Neural cell (in vitro differentiated cells): ENCODE measurements at regions not wholly inside any gene's neighbourhood (a gene's known extent, or its start where the extent isn't known, plus 50 kb on each side); places are given as distances from the start of the nearest gene placed in this dataset.

ENCODE experiments used
- H2AFZ ChIP-seq: fragments of 200-600, 300-800 bp; sonication (generic), shearing (Covaris generic); 2 replicates; pipeline ENCODE4 v1.6.0; 2014; ENCODE audit warnings: low read depth, mild to moderate bottlenecking, antibody characterized with exemption, low read length, moderate library complexity
- H3F3A ChIP-seq: fragments of 200-600 bp; shearing (Covaris generic); 2 replicates; pipeline ENCODE4 v1.6.1; 2016; ENCODE audit warnings: mild to moderate bottlenecking, moderate library complexity, mixed read lengths, antibody characterized with exemption, low read length; ENCODE audit not compliant: insufficient read depth, poor library complexity, severe bottlenecking
- H3K27ac ChIP-seq: fragments of 200-600, 300-800 bp; sonication (generic), shearing (Covaris generic); 2 replicates; pipeline ENCODE4 v1.5.1; 2014; ENCODE audit warnings: mild to moderate bottlenecking, low read length, moderate library complexity
- H3K27me3 ChIP-seq: fragments of 300-800, 200-600 bp; sonication (generic), shearing (Covaris generic); 2 replicates; pipeline ENCODE4 v1.6.0; 2014; ENCODE audit warnings: mild to moderate bottlenecking, low read depth, low read length, moderate library complexity; ENCODE audit not compliant: insufficient read depth
- H3K36me3 ChIP-seq: fragments of 300-800, 200-600 bp; sonication (generic), shearing (Covaris generic); 2 replicates; pipeline ENCODE4 v1.5.1; 2014; ENCODE audit warnings: mild to moderate bottlenecking, antibody characterized with exemption, low read length, moderate library complexity; ENCODE audit not compliant: insufficient read depth
- H3K4me2 ChIP-seq: fragments of 300-800, 200-600 bp; sonication (generic), shearing (Covaris generic); 2 replicates; pipeline ENCODE4 v1.6.0; 2014; ENCODE audit warnings: mild to moderate bottlenecking, low read length
- H3K4me3 ChIP-seq: fragments of 300-800, 200-600 bp; sonication (generic), shearing (Covaris generic); 2 replicates; pipeline ENCODE4 v1.5.1; 2014; ENCODE audit warnings: mild to moderate bottlenecking, low read length, moderate library complexity
- H3K79me2 ChIP-seq: fragments of 200-600 bp; shearing (Covaris generic); replicated peaks from 2 replicates; pipeline ENCODE4 v1.6.0; 2014; ENCODE audit warnings: mild to moderate bottlenecking, low read length, moderate library complexity; ENCODE audit not compliant: insufficient read depth
- H3K9ac ChIP-seq: fragments of 300-800, 200-600 bp; sonication (generic), shearing (Covaris generic); 2 replicates; pipeline ENCODE4 v1.6.1; 2016; ENCODE audit warnings: mild to moderate bottlenecking, low read length, mixed read lengths
- H3K9me2 ChIP-seq: fragments of 200-600 bp; shearing (Covaris generic); 2 replicates; pipeline ENCODE4 v1.6.1; 2016; ENCODE audit warnings: mild to moderate bottlenecking, low read length, mixed read lengths; ENCODE audit not compliant: insufficient read depth
- H3K9me3 ChIP-seq: fragments of 200-600, 300-800 bp; sonication (generic), shearing (Covaris generic); 2 replicates; pipeline ENCODE4 v1.6.1; 2016; ENCODE audit warnings: mild to moderate bottlenecking, mixed run types, low read length, moderate library complexity, mixed read lengths
- H4K20me1 ChIP-seq: fragments of 200-600 bp; shearing (Covaris generic); 2 replicates; pipeline ENCODE4 v1.6.1; 2016; ENCODE audit warnings: mild to moderate bottlenecking, mixed run types; ENCODE audit not compliant: insufficient read depth
- EP300 ChIP-seq: fragments of 450-650 bp; conservative IDR thresholded peaks from 2 replicates; pipeline ENCODE4 v1.6.1; 2014; ENCODE audit warnings: antibody characterized with exemption, mild to moderate bottlenecking, moderate library complexity; ENCODE audit not compliant: poor library complexity, severe bottlenecking
- EZH2 ChIP-seq: fragments of 200-600, 300-800 bp; shearing (Covaris generic), sonication (generic); IDR thresholded peaks from 2 replicates; pipeline ENCODE4 v1.6.1; 2014; ENCODE audit warnings: antibody characterized with exemption, low read length, borderline replicate concordance, mild to moderate bottlenecking; ENCODE audit not compliant: insufficient read depth, poor library complexity, severe bottlenecking
- MXI1 ChIP-seq: fragments of 450-650 bp; conservative IDR thresholded peaks from 2 replicates; pipeline ENCODE4 v1.6.1; 2014; ENCODE audit warnings: antibody characterized with exemption, mild to moderate bottlenecking; ENCODE audit not compliant: poor library complexity, severe bottlenecking
- POLR2AphosphoS5 ChIP-seq: IDR thresholded peaks from 2 replicates; pipeline ENCODE4 v1.6.1; 2012
- RAD21 ChIP-seq: fragments of 450-650 bp; conservative IDR thresholded peaks from 2 replicates; pipeline ENCODE4 v1.6.1; 2014; ENCODE audit warnings: antibody characterized with exemption, mild to moderate bottlenecking, moderate library complexity
- SMC3 ChIP-seq: fragments of 450-650 bp; conservative IDR thresholded peaks from 2 replicates; pipeline ENCODE4 v1.6.1; 2014; ENCODE audit warnings: antibody characterized with exemption, mild to moderate bottlenecking, moderate library complexity; ENCODE audit not compliant: poor library complexity
- TAF1 ChIP-seq: IDR thresholded peaks from 2 replicates; pipeline ENCODE4 v1.6.1; 2012; ENCODE audit warnings: low read depth
- TF ChIP-seq, protein P1 (sequence below): fragments of 450-650 bp; IDR thresholded peaks from 2 replicates; pipeline ENCODE4 v1.5.1; 2014; ENCODE audit warnings: antibody characterized with exemption, mild to moderate bottlenecking, moderate library complexity; ENCODE audit not compliant: poor library complexity, severe bottlenecking
- TF ChIP-seq, protein P2 (sequence below): IDR thresholded peaks from 2 replicates; pipeline ENCODE4 v1.6.1; 2012; ENCODE audit warnings: borderline replicate concordance

DNA sequence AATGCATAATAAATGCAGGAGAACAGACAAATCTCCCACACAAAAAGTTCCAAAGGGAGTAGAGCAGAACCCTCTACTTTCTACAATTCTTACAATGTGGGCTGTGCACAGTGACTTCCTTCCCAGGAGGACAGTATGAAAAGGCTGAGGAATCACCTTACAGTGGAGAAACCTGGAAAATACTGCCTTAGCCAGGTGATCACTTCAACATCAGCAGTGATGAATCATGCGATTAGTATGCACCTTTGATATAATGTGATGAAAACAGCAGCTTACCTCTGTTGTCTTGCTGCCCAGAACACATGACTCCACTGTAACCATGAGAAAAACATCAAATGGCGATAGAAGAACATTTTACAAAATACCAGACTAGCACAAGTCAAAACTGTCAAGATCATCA, 329.7 kb upstream of the POM121L12 start:
- H3K9me2 ChIP-seq: no peaks in the 10 kb centered on the region
- no peaks in the 10 kb centered on the region for H3K27me3 ChIP-seq
- no peaks in the 10 kb centered on the region for H3F3A ChIP-seq
- no peak overlapping the region for H3K4me3 ChIP-seq
- no peaks in the 10 kb centered on the region for H3K79me2 ChIP-seq
- no peak overlapping the region for H3K27ac ChIP-seq
- H2AFZ ChIP-seq: no peak overlapping the region
- H3K4me2 ChIP-seq: no peak overlapping the region
- H3K36me3 ChIP-seq: no peaks in the 10 kb centered on the region
- no peak for TF ChIP-seq MXI1
- TF ChIP-seq, protein P1, sequence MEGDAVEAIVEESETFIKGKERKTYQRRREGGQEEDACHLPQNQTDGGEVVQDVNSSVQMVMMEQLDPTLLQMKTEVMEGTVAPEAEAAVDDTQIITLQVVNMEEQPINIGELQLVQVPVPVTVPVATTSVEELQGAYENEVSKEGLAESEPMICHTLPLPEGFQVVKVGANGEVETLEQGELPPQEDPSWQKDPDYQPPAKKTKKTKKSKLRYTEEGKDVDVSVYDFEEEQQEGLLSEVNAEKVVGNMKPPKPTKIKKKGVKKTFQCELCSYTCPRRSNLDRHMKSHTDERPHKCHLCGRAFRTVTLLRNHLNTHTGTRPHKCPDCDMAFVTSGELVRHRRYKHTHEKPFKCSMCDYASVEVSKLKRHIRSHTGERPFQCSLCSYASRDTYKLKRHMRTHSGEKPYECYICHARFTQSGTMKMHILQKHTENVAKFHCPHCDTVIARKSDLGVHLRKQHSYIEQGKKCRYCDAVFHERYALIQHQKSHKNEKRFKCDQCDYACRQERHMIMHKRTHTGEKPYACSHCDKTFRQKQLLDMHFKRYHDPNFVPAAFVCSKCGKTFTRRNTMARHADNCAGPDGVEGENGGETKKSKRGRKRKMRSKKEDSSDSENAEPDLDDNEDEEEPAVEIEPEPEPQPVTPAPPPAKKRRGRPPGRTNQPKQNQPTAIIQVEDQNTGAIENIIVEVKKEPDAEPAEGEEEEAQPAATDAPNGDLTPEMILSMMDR: no peak
- no peak for TF ChIP-seq EP300
- no peak for TF ChIP-seq RAD21
- TF ChIP-seq EZH2: no peak
- no peak for TF ChIP-seq SMC3
- TF ChIP-seq POLR2AphosphoS5: no peak
- TF ChIP-seq, protein P2, sequence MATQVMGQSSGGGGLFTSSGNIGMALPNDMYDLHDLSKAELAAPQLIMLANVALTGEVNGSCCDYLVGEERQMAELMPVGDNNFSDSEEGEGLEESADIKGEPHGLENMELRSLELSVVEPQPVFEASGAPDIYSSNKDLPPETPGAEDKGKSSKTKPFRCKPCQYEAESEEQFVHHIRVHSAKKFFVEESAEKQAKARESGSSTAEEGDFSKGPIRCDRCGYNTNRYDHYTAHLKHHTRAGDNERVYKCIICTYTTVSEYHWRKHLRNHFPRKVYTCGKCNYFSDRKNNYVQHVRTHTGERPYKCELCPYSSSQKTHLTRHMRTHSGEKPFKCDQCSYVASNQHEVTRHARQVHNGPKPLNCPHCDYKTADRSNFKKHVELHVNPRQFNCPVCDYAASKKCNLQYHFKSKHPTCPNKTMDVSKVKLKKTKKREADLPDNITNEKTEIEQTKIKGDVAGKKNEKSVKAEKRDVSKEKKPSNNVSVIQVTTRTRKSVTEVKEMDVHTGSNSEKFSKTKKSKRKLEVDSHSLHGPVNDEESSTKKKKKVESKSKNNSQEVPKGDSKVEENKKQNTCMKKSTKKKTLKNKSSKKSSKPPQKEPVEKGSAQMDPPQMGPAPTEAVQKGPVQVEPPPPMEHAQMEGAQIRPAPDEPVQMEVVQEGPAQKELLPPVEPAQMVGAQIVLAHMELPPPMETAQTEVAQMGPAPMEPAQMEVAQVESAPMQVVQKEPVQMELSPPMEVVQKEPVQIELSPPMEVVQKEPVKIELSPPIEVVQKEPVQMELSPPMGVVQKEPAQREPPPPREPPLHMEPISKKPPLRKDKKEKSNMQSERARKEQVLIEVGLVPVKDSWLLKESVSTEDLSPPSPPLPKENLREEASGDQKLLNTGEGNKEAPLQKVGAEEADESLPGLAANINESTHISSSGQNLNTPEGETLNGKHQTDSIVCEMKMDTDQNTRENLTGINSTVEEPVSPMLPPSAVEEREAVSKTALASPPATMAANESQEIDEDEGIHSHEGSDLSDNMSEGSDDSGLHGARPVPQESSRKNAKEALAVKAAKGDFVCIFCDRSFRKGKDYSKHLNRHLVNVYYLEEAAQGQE: no peak
- no peak for TF ChIP-seq TAF1
- no peaks in the 10 kb centered on the region for H4K20me1 ChIP-seq
- no peak overlapping the region for H3K9ac ChIP-seq
- no peaks in the 10 kb centered on the region for H3K9me3 ChIP-seq

DNA sequence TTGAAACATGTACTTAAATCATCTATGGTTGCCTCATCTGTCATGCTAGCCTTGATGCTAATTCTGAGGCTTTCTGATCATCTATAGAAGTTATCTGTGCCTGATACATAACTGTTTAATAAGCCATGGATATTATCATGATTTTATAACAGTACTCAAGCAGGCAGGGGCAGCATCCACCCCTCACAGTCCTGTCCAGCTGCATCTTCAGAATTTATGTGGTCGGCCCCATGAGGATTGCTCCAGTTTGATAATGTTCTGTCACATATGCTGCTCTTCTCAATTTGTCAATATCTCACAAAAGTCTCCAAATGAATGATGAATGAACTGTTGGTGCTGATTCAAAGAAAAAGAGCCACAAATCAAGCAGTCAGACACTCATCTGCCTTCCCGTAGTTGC, 335.1 kb upstream of the POM121L12 start:
- Histone ChIP-seq H2AFZ (no peak overlapping the region), H3K4me2 (no peak overlapping the region), H3F3A (no peaks in the 10 kb centered on the region), H3K9me2 (no peaks in the 10 kb centered on the region), H4K20me1 (no peaks in the 10 kb centered on the region), H3K79me2 (no peaks in the 10 kb centered on the region), H3K36me3 (no peaks in the 10 kb centered on the region), H3K9ac (no peak overlapping the region), H3K4me3 (no peak overlapping the region), H3K9me3 (no peaks in the 10 kb centered on the region), H3K27ac (no peak overlapping the region), H3K27me3 (no peaks in the 10 kb centered on the region)
- TF ChIP-seq SMC3 (no peak), EZH2 (no peak), EP300 (no peak), POLR2AphosphoS5 (no peak), TAF1 (no peak), MXI1 (no peak), RAD21 (no peak)
- TF ChIP-seq, protein P1: no peak
- TF ChIP-seq, protein P2: no peak
